Inflammatory macrophage treated with lipopolysaccharide for 4 hours (primary cell): ENCODE measurements at regions not wholly inside any gene's neighbourhood (a gene's known extent, or its start where the extent isn't known, plus 50 kb on each side); places are given as distances from the start of the nearest gene placed in this dataset.
"Not testable (repeated sequence)": the region's sequence is repeated elsewhere in the genome, so short reads cannot be mapped to it uniquely, and the experiment has no call there.

ENCODE experiments used
- DNase-seq: peaks from one replicate; pipeline ENCODE4 v3.0.0-alpha.2; 2020

DNA sequence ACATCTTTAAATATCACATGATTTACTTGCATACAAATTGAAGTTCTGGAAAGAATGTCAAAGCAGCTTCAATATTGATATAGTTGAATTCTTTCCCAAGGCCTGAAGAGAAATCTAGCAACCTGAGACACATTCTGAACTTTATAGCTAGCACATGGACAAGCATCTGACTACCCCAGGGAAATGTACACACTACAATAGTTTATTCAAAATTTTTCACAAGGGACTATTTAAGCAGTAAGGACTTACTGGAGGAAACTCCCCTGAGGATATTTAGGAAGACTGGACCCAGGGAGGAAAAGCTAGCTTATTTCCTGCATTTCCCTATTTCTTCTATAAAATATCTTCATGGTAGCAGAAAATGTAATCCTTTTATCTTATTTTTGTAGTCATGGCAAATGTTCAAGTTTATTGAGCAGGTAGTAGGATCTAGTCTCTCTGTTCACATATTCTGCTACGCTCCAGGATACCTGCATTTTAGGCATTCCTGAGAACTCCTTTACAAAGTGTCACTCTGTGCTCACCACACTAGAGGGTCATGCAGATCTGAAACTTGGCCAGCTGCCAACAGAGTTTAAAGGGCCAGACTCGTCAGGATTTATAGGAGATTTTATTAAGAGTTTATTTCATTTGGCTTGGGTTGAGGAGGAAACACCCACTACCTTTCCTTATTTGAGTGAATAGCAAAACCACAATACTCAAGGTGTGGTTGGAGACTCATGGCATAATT lies 348.4 kb upstream of the FTMT start:
- DNase-seq: peak; percentile 1

DNA sequence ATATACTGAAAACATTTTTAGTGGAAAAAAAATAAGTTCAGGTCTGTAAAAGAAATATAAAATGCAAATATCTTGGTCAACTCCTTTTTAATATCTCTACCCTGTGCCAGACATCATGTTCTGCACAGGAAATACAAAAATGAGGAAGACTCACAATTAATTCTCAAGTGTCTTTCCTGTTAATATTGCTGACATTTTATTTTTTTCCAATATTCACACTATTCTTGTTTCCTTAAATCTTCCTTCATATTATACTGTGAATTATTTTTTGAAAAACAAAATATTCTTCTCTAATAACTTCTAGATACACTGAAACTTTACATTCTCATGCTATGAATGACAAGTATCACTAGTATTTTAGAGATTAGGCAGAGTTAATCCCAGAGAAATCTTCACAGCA lies 334.7 kb upstream of the FTMT start:
- no peak for DNase-seq

DNA sequence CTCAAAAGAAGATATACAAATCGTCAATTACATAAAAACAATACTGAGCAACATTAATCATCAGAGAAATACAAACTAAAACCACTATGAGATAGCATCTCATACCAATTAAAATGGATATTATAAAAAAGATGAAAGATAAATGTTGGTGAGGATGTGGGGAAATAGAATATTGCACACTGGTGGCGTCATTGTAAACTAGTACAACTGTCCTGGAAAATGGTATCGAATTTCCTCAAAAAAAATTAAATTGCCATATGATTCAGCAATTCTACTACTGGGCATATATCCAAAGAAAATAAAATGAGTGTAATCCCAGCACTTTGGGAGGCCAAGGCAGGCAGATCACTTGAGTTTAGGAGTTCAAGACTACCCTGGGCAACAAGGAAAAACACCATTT lies 326.0 kb upstream of the FTMT start:
- no peak for DNase-seq

DNA sequence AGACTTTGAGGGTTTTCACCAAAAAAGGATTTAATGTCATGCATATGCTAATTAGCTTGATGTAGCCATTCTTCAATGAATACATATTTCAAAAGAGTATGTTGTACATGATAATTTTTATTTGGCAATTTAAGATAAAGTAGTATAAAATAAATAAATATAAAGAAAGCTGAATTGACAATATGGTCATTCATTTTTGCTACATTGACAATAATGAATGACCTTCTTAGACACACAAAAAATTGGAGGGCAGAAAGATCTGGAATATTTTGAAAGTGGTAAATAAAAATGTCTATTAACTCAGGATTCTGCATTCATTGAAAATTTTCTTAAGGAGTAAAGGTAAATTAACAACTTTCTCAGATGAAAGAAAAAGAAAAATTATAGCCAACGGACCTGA lies 324.8 kb upstream of the FTMT start:
- DNase-seq: no peak

DNA sequence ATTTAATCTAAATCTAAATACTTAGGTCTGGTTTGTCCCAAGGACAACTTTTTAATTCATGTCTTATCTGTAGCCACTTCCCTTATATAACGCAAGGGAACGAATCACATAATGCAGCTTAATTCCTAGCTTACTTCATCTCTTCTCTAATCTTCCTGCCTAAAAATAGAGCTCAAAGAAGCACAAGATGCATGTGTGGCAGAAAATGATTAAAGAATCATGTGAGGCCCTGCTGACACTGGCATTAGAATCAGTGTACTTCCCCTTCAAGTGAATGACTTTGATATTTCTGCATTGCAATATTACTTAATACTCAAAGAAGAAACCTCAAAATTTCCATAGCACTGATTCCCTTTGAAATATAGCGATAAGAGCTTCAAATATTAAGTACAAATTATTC lies 317.9 kb upstream of the FTMT start:
- peak; percentile 51 for DNase-seq

DNA sequence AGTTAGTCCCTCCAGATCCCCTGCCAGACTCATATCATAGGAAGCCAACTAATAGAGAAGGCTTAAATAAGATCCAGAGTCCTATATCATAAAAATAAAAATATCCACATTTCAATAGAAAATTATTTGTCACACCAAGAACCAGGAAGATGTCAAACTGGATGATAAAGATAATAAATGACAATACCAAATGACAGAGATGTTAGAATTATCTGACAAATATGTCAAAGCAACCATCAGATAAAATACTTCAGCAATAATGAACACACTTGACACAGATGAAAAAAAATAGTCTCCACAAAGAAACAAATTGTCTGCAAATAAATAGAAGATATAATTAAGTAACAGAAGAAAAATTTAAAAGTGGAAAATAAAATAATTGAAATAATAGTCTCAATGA lies 300.7 kb upstream of the FTMT start:
- DNase-seq: no peak

DNA sequence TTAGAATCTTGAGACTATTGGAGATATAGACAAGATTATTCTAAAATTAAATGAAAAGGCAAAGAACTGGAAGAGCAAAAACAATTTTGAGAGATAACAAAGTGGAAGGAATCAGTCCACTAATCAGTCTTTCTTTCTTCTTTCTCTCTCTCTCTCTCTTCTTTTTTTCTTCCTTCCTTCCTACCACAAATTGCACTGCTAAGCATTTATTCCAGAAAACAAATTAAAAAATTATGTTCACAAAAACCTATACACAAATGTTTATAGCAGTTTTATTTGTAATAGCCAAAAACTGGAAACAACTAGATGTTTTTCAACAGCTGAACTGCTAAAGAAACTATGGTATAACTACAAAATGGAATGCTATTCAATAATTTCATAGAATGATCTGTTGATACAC lies 291.9 kb upstream of the FTMT start:
- DNase-seq: no peak

DNA sequence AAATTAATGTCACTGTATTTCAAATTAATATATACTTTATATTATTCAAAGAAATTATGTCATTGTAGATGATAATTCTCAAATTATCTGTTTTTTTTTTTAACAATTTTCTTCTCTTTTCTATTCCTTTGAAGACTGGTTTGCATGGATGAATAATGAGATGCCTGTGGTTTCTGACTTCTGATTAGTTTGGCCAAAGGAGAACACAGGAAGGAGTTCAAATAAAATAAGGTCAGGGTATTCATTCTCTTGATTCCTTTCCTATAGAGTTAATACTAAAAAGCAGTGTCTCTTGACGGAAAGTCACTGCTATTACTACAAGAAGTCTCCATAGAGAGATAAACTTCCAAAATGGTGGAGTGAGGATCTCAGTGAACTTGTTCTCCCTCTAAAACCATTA lies 279.6 kb upstream of the FTMT start:
- DNase-seq: no peak

DNA sequence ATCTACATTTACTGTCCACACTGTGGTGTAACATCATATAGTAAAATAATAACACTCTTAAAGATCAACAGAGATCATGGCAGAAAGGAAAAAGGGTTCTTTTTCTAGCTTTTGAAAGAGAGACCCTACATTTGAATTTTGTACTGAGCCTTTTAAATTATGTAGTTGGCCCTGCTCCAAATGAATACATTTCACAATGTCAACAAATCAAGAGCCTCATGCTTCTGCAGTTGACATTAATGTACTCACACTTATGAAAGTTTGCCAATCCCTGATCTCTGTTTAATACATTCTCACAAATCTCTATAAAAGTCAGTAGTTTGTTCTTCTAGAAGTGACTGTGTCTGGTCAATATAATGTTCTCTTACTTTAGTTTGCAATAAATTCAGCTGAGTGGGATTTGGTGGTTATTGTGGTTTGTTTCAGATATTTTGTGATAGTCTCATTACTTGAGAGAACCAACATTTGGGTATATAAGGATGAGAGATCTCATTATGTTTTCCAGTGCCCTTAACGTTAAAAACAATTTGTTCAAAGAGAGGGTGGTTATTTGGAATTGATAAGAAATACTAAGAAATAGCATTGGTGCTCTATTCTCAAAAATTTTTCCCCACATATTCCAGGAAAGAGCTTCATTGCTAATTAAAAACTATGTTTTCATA lies 277.8 kb upstream of the FTMT start:
- no peak for DNase-seq

DNA sequence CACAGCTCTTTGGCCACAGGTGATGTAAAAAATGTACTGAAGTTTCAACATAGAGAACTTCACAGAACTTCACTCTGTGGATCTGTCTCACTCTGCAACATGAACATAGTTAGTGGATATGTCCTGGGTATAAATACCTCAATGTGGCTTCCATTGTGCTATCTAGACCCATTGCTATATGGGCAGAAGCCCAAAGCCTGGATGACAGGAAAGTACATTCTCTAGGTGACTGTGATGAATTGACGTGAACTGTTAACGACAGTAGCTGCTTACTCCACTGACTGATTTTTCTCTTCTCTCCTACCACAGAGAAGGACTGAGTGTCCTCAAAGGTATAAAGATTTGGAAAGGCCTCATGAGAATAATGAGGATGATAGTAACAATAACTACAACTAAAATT lies 270.1 kb upstream of the FTMT start:
- DNase-seq: no peak

DNA sequence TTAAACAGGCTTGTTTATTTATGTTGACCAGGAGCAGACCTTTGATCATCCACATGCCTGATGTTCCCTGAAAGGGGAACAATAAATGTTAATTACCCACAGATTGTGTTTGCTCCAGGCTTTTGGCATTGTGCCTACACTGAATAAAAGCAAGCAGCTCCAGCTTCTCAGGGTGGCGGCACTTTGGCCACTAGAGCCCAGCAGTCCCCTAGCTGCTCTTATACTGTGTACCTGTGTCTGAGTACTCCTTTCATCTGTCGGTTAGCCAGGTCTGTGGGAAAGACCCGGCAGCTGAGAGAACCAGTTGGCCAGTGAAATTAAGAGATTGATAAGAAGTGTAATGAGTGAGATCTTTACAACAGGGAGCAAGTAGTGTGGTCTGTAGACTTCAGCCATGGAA lies 254.8 kb upstream of the FTMT start:
- DNase-seq: no peak

DNA sequence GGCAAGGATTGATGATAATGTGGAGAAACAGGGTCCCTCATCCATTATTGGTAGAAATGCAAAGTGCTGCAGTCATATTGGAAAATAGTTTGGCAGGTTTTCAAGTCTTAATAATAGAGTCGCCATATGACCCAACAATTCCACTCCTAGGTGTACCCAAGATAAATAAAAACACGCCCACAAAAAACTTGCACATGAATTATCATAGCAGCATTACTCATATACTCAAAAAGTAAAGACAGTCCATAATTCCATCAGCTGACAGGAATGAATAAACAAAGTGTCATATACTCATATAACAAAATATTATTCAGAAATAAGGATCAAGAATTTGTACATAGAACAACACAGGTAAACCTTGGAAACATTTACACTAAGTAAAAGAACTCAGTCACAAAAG lies 242.9 kb upstream of the FTMT start:
- DNase-seq: no peak

DNA sequence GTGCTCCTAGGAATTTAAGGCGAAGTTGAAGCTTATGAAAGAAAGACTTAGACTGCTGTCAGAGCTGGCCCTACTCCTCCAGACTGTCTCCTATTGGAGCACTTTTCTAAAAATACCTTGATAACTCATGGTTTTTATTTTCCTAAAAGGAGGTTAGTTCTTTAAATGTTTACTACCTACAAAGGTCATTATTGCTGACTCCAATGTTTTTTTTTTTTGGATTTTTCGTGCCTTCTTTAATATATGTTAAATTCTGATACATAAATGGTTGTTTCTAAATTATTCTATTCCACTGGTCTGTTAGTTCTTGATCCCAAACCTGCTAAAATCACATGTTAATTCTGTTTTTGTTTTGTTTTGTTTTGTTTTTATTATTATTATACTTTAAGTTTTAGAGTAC lies 227.6 kb upstream of the FTMT start:
- no peak for DNase-seq

DNA sequence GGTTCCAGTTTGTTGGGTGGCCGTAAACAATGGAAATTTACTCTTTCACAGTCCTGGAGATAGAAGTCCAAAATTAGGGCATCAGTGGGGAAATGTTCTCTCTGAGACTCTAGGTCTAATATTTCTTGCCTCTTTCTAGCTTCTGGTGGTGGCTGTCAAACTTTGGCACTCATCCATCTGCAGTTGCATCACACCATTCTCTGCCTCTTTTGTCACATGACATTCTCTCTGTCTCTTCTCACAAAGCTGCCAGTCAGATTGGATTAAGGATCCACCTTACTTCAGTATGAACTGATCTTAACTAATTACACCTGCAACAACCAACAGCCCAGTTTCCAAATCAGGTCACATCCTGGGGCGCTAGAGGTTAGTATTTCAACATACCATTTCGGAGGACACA lies 222.9 kb upstream of the FTMT start:
- no peak for DNase-seq

DNA sequence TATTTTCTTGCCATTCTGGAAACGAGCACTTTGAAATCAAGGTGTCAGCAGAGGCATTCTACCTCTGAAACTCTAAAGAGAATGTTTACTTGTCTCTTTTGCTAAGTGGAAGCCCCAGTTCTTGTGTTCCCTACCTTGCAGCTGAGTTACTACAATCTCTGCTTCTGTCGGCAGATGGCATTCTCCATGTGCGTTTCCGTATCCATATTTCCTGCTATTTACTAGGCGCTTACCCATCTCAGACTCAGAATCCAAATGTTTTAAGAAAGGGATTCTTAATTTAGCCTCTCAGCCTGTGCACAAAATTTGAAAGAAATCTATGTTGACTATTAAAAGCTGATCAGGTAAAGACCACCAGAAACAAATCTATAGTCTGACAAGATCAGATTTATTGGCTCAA lies 221.3 kb upstream of the FTMT start:
- DNase-seq: no peak

DNA sequence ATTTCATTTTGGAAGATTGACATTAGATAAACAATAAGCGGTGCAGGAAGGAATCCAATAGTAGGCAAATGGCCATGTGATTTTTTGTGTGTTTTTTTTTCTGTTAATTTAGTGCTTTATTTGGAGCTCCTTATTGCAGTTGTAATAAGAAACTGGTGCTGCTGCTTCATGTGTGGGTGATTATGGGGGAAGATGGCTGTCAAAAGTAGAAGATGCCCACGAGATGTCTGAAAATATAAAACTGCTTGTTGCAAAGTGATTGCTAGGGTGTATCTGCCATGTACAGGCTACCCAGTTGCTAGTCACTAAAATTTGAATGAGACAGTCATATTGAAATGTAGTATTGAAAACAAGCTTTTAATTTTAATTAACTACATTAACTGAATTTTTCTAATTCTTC lies 216.7 kb upstream of the FTMT start:
- DNase-seq: no peak

DNA sequence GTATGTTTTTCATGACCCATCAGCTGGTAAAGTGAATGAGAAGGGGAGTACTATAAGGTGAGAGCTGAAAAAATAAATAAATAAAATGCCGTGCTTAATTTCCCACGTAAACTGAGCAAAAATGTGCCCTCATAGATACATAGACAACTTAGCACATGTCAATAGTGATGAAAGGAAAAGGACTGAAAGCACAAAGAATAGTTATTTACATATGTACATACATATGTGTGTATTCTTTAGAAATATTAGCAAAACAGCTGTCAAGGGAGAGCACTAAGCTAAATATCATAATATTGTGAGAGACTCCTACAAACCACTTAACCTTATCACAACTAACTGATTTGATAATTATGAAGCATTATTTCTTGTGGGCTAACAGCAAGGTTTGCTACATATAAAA lies 213.6 kb upstream of the FTMT start:
- DNase-seq: no peak

DNA sequence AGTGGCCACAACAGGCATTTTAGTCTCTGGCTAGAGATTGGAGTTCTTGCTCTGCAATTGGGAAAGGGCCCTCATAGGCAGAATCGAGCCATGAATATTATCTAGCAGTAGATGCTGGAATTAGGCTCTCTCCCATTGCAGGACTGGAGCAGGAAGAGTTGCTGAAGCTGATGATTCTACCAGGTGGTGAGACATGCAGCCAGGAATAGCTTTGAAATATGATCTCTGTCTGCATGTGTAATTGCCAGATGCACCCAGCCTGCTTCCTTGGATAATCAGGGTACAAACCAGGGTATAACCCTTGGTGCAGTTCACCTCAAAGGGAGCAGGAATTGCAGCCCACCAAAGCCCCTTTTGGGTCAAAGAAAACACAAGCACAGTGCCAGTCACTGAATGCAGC lies 211.4 kb upstream of the FTMT start:
- DNase-seq: no peak

DNA sequence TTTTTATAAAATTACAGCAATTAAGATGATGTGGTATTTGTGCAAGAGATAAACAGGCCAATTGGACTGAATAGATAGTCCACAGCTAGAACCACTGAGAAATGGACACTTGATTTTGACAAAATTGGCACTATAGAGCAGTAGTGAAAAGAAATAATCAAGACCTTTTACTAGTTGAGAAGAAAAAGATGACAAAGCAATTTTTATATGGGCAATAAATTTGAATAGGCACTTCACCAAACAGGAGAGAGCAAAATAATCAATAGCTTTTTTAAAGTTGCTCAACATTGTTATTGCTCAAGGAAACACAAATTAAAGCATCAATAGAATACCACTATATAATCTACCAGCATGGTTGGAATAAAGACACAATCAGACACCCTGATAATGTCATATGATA lies 193.5 kb upstream of the FTMT start:
- no peak for DNase-seq

DNA sequence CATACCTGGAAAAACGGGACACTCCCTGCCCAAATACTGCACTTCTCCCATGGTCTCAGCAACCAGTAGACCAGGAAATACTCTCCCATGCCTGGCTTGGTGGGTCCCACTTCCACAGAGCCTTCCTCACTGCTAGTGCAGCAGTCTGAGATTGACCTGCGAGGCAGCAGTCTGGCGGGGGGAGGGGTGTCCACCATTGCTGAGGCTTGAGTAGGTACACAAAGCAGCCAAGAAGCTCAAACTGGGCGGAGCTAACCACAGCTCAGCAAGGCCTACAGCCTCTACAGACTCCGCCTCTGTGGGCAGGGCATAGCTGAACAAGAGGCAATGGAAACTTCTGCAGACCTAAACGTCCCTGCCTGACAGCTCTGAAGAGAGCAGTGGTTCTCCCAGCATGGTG lies 191.5 kb upstream of the FTMT start:
- no peak for DNase-seq

DNA sequence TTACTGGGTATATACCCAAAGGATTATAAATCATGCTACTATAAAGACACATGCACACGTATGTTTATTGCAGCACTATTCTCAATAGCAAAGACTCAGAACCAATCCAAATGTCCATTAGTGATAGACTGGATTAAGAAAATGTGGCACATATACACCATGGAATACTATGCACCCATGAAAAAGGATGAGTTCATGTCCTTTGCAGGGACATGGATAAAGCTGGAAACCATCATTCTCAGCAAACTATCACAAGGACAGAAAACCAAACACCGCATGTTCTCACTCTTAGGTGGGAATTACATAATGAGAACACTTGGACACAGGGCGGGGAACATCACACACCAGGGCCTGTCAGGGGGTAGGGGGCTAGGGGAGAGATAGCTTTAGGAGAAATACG lies 186.1 kb upstream of the FTMT start:
- not testable (repeated sequence) for DNase-seq

DNA sequence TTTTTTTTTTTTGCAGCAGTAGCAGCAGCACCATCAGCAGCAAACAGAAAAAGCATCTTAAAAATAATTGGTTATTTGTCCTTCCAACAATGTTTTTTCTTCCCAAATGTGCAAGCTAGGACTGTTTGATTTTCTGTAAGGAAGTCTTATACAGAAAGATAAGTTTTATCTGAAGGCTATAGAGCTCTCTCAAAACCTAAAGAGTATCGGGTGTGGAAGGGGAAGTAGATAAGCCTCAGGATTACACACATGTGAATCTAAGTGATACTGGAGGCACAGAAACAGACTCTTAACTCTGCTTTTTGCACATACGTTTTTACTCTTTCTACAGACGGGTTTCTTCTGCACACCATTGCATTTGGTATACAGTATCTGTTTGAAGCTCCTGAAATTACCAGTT lies 184.4 kb upstream of the FTMT start:
- no peak for DNase-seq

DNA sequence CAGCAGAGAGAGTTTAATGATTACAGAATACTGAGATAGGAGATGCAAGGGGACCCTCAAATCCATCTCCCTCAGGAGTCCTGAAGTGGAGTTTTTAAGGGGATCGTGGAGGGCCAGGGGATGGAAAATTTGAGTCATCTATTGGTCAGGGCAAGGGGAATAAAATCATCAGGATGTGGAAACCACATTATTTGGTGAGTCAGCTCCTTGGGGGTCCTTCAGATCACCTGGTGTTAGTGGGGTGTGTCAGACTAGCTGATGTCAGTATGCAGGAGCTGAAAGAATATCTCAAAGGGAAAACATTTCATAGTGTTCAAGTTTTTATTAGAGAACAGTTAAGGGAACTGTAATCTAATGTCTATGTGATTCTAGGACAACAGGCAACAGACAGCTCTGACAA lies 183.0 kb upstream of the FTMT start:
- no peak for DNase-seq

DNA sequence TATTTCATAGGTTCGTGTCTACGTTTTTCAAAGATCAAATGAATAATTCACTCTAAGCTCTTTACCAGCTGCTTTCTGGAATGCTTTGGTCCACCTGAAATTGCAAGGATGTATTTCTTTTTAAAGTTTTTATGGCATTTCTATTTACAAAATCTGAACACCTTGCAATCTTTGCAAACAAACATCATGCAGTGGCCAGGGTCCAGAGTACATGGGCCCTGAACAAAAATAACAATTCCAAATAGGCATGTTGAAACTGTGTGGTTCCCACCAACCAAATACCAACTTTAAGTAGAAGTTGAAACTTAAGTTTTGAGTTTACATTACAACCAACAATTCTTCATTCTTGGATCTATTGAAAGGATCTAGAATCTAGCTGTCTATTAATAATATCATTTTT lies 180.1 kb upstream of the FTMT start:
- no peak for DNase-seq

DNA sequence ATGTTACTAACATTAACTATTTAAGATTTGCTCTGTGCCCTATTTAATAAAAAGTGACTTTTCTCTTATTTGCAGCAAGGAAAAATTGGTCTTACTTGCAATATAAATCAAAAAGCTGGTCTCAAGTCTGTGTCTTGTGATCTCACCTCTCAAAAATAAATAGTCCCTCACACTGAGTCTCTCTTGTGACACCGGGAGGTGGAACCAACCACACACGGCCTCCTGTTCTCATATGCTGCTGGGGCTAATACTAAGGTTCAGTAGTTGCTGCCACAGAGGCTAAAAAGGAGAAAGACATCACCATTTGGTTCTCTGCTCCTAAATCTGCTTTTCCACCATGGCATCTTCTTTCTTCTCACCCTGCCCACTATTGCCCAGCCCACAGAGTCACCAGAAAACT lies 175.8 kb upstream of the FTMT start:
- no peak for DNase-seq
